ENCODE measurements at regions not wholly inside any gene's neighbourhood (a gene's known extent, or its start where the extent isn't known, plus 50 kb on each side); places are given as distances from the start of the nearest gene placed in this dataset.

- in situ Hi-C loops (cut with MboI; ENCODE audit: low pct_unique_long_range_greater_than_20kb in 2 of 9, low sequenced_read_pairs in 9 of 9, unreplicated experiment in 9 of 9), result no loop called here
- 60 to 100% (median 92%) methylated on average over 1 to 7 of the region's 8 CpGs; no CpG with 5 or more reads in 5 of the 10 experiments for WGBS, 10 experiments
- no peak overlapping the region for H3K27ac ChIP-seq
- H3K4me3 ChIP-seq, result no peak overlapping the region
- H3K4me1 ChIP-seq (replicated peaks in 1 of 2), result peaks cover 0 to 3% of the 10 kb centered on the region in 2 donors
- no peak for ATAC-seq (replicated peaks in 6 of 8)
These were observed 74.6 kb downstream of the FEM1C start for GRCh38 chr5:115469904-115470516.

GRCh38 chr5:115467628-115468027 is 76.9 kb downstream of the FEM1C start:
- Histone ChIP-seq H3K27ac (no peak overlapping the region), H3K4me3 (no peak overlapping the region), H3K4me1 (replicated peaks in 1 of 2) (no peaks in the 10 kb centered on the region)
- ATAC-seq (replicated peaks in 6 of 8), result no peak
- in situ Hi-C loops (cut with MboI; ENCODE audit: low pct_unique_long_range_greater_than_20kb in 2 of 9, low sequenced_read_pairs in 9 of 9, unreplicated experiment in 9 of 9), result no loop called here

GRCh38 chr5:115465431-115465830 is 79.1 kb downstream of the FEM1C start:
- no peak for ATAC-seq (replicated peaks in 6 of 8)
- Histone ChIP-seq H3K4me3 (no peak overlapping the region), H3K4me1 (replicated peaks in 1 of 2) (no peaks in the 10 kb centered on the region), H3K27ac (no peak overlapping the region)
- 88 to 100% (median 100%) methylated on average over 1 of the region's 1 CpG; no CpG with 5 or more reads in 2 of the 10 experiments for WGBS, 10 experiments
- in situ Hi-C loops (cut with MboI; ENCODE audit: low pct_unique_long_range_greater_than_20kb in 2 of 9, low sequenced_read_pairs in 9 of 9, unreplicated experiment in 9 of 9), result no loop called here

GRCh38 chr5:115463983-115464382 is 80.6 kb downstream of the FEM1C start:
- Histone ChIP-seq H3K27ac (no peak overlapping the region), H3K4me1 (replicated peaks in 1 of 2) (no peaks in the 10 kb centered on the region), H3K4me3 (no peak overlapping the region)
- ATAC-seq (replicated peaks in 6 of 8), result peak in 1 of 8 experiments; percentile 59
- in situ Hi-C loops (cut with MboI; ENCODE audit: low pct_unique_long_range_greater_than_20kb in 2 of 9, low sequenced_read_pairs in 9 of 9, unreplicated experiment in 9 of 9), result no loop called here
- 0 to 100% (median 69%) methylated on average over 1 of the region's 1 CpG; no CpG with 5 or more reads in 1 of the 10 experiments for WGBS, 10 experiments

- H3K4me1 ChIP-seq (replicated peaks in 1 of 2), result no peaks in the 10 kb centered on the region
- H3K27ac ChIP-seq, result no peak overlapping the region
- no peak overlapping the region for H3K4me3 ChIP-seq
- ATAC-seq (replicated peaks in 6 of 8), result peak in 4 of 8 experiments; percentile 20 to 67 (median 44)
- in situ Hi-C loops (cut with MboI; ENCODE audit: low pct_unique_long_range_greater_than_20kb in 2 of 9, low sequenced_read_pairs in 9 of 9, unreplicated experiment in 9 of 9), result no loop called here
These were observed 82.9 kb downstream of the FEM1C start for GRCh38 chr5:115461506-115462290.

GRCh38 chr5:115461093-115461492 is 83.5 kb downstream of the FEM1C start:
- in situ Hi-C loops (cut with MboI; ENCODE audit: low pct_unique_long_range_greater_than_20kb in 2 of 9, low sequenced_read_pairs in 9 of 9, unreplicated experiment in 9 of 9), result no loop called here
- H3K4me3 ChIP-seq, result no peak overlapping the region
- no peaks in the 10 kb centered on the region for H3K4me1 ChIP-seq (replicated peaks in 1 of 2)
- 14 to 100% (median 90%) methylated on average over 1 to 4 of the region's 4 CpGs; no CpG with 5 or more reads in 1 of the 10 experiments for WGBS, 10 experiments
- no peak overlapping the region for H3K27ac ChIP-seq
- ATAC-seq (replicated peaks in 6 of 8), result no peak

- 0 to 83% (median 60%) methylated on average over 1 to 2 of the region's 2 CpGs; no CpG with 5 or more reads in 4 of the 10 experiments for WGBS, 10 experiments
- H3K4me3 ChIP-seq, result no peak overlapping the region
- H3K4me1 ChIP-seq (replicated peaks in 1 of 2), result no peaks in the 10 kb centered on the region
- in situ Hi-C loops (cut with MboI; ENCODE audit: low pct_unique_long_range_greater_than_20kb in 2 of 9, low sequenced_read_pairs in 9 of 9, unreplicated experiment in 9 of 9), result no loop called here
- peak in 2 of 8 experiments; percentile 3 to 13 for ATAC-seq (replicated peaks in 6 of 8)
- no peak overlapping the region for H3K27ac ChIP-seq
These were observed 84.1 kb downstream of the FEM1C start for GRCh38 chr5:115460472-115460871.

GRCh38 chr5:115459855-115460341 is 84.7 kb downstream of the FEM1C start:
- no peak overlapping the region for H3K4me3 ChIP-seq
- in situ Hi-C loops (cut with MboI; ENCODE audit: low pct_unique_long_range_greater_than_20kb in 2 of 9, low sequenced_read_pairs in 9 of 9, unreplicated experiment in 9 of 9), result no loop called here
- WGBS, 10 experiments, result 80 to 100% (median 92%) methylated on average over 1 of the region's 1 CpG; no CpG with 5 or more reads in 6 of the 10 experiments

GRCh38 chr5:115458416-115458815 is 86.2 kb downstream of the FEM1C start:
- no peak overlapping the region for H3K4me3 ChIP-seq
- H3K4me1 ChIP-seq (replicated peaks in 1 of 2), result no peaks in the 10 kb centered on the region
- in situ Hi-C loops (cut with MboI; ENCODE audit: low pct_unique_long_range_greater_than_20kb in 2 of 9, low sequenced_read_pairs in 9 of 9, unreplicated experiment in 9 of 9), result no loop called here
- peak in 3 of 8 experiments; percentile 32 to 45 (median 41) for ATAC-seq (replicated peaks in 6 of 8)
- H3K27ac ChIP-seq, result no peak overlapping the region
- 80% methylated on average over 1 of the region's 1 CpG; no CpG with 5 or more reads in 9 of the 10 experiments for WGBS, 10 experiments

More at GRCh38 chr5:115459855-115460341, 84.7 kb downstream of the FEM1C start:
- Histone ChIP-seq H3K27ac (no peak overlapping the region), H3K4me1 (replicated peaks in 1 of 2) (no peaks in the 10 kb centered on the region)
- ATAC-seq (replicated peaks in 6 of 8), result peak in 2 of 8 experiments; percentile 13

GRCh38 chr5:115458003-115458409 is 86.6 kb downstream of the FEM1C start:
- WGBS, 10 experiments, result 20 to 82% (median 63%) methylated on average over 1 to 3 of the region's 4 CpGs; no CpG with 5 or more reads in 4 of the 10 experiments
- no peaks in the 10 kb centered on the region for H3K4me1 ChIP-seq (replicated peaks in 1 of 2)
- H3K27ac ChIP-seq, result no peak overlapping the region
- in situ Hi-C loops (cut with MboI; ENCODE audit: low pct_unique_long_range_greater_than_20kb in 2 of 9, low sequenced_read_pairs in 9 of 9, unreplicated experiment in 9 of 9), result no loop called here
- peak in 6 of 8 experiments; percentile 25 to 62 (median 36) for ATAC-seq (replicated peaks in 6 of 8)
- H3K4me3 ChIP-seq, result no peak overlapping the region

- no peak for ATAC-seq (replicated peaks in 6 of 8)
- Histone ChIP-seq H3K4me1 (replicated peaks in 1 of 2) (no peaks in the 10 kb centered on the region), H3K4me3 (no peak overlapping the region), H3K27ac (no peak overlapping the region)
- in situ Hi-C loops (cut with MboI; ENCODE audit: low pct_unique_long_range_greater_than_20kb in 2 of 9, low sequenced_read_pairs in 9 of 9, unreplicated experiment in 9 of 9), result no loop called here
- WGBS, 10 experiments, result 20 to 100% (median 84%) methylated on average over 1 to 6 of the region's 6 CpGs; no CpG with 5 or more reads in 2 of the 10 experiments
These were observed 87.0 kb downstream of the FEM1C start for GRCh38 chr5:115457571-115457970.

GRCh38 chr5:115456539-115457040 is 88.0 kb downstream of the FEM1C start:
- WGBS, 10 experiments, result 33 to 100% (median 76%) methylated on average over 1 to 5 of the region's 7 CpGs; no CpG with 5 or more reads in 2 of the 10 experiments
- Histone ChIP-seq H3K4me3 (no peak overlapping the region), H3K4me1 (replicated peaks in 1 of 2) (no peaks in the 10 kb centered on the region), H3K27ac (no peak overlapping the region)
- in situ Hi-C loops (cut with MboI; ENCODE audit: low pct_unique_long_range_greater_than_20kb in 2 of 9, low sequenced_read_pairs in 9 of 9, unreplicated experiment in 9 of 9), result no loop called here
- peak in 1 of 8 experiments; percentile 34 for ATAC-seq (replicated peaks in 6 of 8)

GRCh38 chr5:115456056-115456455 is 88.5 kb downstream of the FEM1C start:
- 77 to 100% (median 84%) methylated on average over 2 to 4 of the region's 4 CpGs; no CpG with 5 or more reads in 2 of the 10 experiments for WGBS, 10 experiments
- ATAC-seq (replicated peaks in 6 of 8), result no peak
- H3K27ac ChIP-seq, result no peak overlapping the region
- no peak overlapping the region for H3K4me3 ChIP-seq
- H3K4me1 ChIP-seq (replicated peaks in 1 of 2), result no peaks in the 10 kb centered on the region
- in situ Hi-C loops (cut with MboI; ENCODE audit: low pct_unique_long_range_greater_than_20kb in 2 of 9, low sequenced_read_pairs in 9 of 9, unreplicated experiment in 9 of 9), result no loop called here
